ENCODE measurements at regions not wholly inside any gene's neighbourhood (a gene's known extent, or its start where the extent isn't known, plus 50 kb on each side); places are given as distances from the start of the nearest gene placed in this dataset.
"Not testable (repeated sequence)": the region's sequence is repeated elsewhere in the genome, so short reads cannot be mapped to it uniquely, and the experiment has no call there.

GRCh38 chr13:64239372-64239771 lies 2823.7 kb upstream of the PCDH20 start:
- DNase-seq, result no peak

DNA sequence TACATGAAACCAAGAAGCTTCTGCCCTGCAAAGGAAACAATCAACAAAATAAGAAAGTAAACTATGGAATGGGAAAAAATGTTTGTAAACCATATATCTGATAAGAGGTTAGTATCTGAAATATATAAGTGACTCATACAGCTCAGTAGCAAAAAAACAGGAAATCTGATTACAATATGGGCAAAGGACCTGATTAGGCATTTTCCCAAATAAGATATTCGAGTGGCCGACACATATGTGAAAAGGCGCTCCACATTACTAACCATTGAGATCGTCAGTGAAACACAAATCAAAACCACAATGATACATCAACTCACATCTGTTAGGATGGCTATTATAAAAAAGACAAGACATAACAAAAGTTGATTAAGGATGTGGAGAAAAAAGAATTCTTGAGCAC lies 2818.6 kb upstream of the PCDH20 start:
- DNase-seq, result no peak

DNA sequence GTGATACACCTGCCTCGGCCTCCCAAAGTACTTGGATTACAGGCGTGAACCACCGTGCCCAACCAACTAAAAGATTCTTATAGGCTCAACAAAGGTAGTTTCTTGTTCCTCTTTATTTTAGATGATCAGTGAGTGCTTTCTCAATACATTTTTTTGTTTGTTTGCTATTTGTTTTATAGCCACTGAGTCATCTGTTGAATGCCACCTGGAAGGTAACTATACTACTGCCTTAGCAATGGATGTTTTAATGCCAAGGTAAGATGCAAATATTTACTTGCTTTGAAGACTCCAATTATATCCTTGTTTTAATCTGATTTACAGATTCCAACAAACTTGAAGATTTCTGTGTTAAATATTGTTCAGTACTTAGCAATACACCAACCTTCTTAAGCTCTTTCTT lies 2807.4 kb upstream of the PCDH20 start:
- DNase-seq, result no peak

DNA sequence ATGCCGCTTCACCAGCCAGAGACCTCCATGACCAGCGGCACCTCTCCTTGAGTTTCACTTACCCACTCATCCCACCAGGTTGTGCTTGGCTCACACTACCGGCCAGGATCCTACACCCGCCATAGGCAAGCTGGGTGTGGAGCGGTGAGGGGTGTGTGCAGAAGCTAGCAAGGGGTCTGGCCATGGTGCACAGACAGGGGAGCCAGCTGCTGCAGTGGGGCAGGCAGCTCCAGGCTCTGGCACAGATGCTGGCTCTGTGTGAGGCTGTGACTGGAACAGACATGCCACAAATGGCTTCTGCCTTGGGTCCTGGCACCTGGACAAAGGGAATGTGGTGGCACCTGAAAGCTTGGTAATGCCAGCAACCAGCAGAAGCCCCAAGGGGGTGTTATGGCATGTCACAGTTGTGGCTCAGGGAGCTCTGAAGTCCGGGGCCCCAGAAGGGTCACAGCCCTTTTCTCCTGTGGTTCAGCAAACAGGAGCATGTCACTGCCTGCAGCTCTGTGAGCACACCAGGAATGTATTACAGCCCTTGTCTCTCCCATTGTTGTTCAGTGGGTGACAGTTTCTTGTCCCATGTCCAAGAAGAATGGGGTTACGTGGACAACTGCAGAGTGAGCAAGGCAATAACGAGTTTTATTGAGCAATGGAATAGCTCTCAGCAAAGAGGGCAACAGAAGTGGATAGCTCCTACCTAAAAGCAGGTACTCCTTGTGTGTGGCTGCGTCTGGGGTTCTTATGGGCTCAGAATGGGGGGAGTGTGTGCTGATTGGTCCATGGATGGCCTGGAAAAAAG lies 2791.0 kb upstream of the PCDH20 start:
- no peak for DNase-seq

DNA sequence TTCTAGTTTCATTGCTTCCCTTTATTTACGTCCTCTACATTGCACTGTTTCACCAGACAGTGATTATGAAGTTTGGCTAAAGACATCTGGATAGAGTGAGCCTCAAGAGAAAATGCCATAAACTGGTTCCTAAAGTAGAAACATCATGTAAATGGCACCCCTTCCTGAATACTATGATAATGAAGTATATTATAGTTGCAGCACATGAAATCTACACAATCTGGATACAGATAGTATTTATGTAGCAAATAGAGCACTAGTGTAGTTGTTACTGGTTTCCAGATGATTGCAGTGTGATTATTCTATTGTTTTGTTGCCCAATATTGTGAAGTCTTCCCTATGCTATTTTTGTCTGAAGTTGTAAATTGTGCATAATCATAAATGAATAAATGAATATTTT lies 2786.9 kb upstream of the PCDH20 start:
- no peak for DNase-seq

- no peak for DNase-seq
Measured at GRCh38 chr13:64197232-64197631, 2781.6 kb upstream of the PCDH20 start.

GRCh38 chr13:64186503-64187250 lies 2771.0 kb upstream of the PCDH20 start:
- no peak for DNase-seq

DNA sequence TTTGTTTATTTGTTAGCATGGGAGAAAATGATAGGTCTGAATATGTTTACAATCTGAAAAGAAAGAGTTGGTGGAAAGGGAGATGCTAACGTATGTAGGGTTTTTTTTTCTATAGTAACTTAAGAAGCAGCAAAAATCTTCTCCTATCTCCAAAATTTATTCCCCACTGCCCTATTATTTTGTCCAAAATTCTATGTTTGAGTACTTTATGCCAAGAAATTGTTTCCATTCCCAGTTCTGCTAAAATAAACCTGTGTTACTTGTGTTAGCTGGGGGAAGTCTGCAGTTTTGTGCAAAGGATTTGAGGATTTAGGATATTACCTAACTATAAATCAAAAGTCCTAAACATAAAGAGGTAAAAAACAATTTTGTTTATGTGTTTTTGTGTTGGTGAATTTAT lies 2770.4 kb upstream of the PCDH20 start:
- no peak for DNase-seq

DNA sequence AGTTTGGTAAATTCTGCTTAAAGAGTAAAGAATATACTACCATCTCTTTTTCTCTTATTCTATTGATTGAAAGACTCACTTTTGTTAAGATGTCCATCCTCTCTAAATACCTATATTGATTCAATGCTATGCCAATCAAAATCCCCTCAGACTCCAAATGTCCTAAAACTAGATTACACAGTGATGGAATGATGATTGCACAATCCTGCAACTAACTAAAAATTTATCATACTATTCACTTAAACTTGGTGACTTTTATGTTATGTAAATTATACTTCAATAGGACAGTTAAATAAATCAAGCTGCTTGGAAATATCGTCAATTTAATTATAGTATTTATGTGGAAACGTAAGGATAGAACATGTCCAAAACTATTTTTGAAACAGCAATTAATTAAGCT lies 2765.1 kb upstream of the PCDH20 start:
- DNase-seq, result no peak

DNA sequence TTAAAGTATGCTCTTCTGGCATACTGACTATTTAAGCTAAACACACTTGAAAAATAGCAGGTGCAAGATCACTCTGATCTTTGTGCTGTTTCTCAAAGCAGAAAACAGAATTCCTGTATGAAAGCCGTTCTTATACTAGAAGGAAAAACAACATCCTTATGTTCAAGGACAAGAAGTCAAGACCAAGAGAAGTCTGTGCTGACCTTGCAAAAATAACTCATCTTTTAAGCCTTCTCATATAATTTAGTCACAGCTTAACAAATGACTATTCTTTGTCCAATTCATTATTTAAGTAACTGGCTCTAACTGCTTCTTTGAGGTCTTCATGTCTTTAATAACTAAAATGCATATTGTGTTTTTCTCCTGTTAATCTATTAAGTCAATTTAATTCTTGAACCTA lies 2750.2 kb upstream of the PCDH20 start:
- DNase-seq, result no peak

DNA sequence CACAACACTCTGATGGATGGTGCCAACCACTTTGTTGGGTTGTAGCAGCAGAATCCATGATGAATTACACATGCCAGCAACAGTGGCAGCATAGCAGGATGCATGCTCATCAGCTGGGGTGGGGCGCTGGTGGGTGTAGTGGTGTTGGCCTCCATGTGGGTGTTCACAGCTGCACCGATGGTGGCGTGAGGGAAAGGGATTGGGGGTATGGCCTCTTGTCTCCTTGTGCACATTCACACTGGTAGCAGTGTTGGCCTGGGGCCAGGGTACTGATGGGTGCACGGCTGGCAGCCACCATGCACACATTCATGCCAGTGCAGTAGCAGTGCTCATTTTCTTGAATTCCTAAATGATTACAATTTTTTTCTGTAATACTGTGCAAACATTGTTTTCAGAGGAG lies 2748.8 kb upstream of the PCDH20 start:
- no peak for DNase-seq

DNA sequence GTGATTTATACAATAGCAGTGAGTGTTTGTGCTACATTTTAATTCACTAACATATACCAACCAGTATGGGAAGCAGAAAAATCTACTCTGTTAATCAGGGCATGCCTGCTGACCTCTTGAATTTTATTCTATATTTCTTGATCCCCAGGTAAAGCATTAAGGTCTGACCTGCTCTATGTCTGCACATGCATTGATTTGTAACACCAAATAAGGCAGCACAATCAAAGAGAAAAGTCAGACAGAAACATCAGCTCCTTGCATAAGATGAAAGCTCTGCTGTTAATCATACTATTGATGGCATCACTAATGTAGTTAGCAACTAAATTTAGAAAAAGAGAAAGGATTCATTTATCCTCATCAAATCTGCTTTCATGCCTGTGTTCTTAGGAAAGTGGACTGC lies 2744.8 kb upstream of the PCDH20 start:
- DNase-seq, result no peak

DNA sequence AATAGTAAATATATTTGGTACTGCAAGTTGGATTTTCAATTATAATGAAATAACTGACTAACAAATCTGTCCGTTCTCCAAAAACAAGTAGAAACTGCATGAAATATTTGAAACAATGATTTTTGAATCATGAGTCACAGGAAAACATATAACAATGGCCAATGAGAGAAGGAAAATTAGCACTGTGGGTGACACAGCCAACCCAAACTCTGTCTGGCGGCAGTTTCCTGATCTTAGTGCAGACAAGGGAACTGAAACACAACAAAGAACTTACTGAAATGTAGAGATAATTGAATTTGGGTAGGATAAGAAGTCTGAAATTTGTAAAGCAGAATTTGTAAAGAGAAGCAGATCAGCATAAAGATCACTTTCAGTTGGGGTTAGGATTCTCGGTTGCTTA lies 2743.3 kb upstream of the PCDH20 start:
- DNase-seq, result no peak

GRCh38 chr13:64154514-64154913 lies 2738.9 kb upstream of the PCDH20 start:
- DNase-seq, result no peak

GRCh38 chr13:64130600-64130999 lies 2715.0 kb upstream of the PCDH20 start:
- no peak for DNase-seq

DNA sequence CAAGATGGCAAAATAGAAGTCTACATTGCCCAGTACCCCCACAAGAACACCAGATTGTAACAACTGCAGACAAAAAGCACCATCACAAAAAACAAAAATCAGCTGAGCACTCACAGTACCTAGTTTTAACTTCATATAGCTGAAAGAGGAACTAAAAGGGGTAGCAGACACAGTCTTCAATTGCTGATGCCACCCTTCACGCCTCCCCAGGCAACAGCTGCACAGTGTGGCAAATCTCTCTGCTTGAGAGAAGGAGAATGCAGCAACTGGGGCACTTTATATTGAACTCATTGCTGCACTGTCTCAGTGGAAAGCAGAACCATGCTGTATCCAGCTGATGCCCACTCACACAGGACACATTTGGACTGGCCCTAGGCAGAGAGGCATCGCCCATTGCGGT lies 2714.5 kb upstream of the PCDH20 start:
- DNase-seq, result no peak

GRCh38 chr13:64127856-64128255 lies 2712.2 kb upstream of the PCDH20 start:
- no peak for DNase-seq

DNA sequence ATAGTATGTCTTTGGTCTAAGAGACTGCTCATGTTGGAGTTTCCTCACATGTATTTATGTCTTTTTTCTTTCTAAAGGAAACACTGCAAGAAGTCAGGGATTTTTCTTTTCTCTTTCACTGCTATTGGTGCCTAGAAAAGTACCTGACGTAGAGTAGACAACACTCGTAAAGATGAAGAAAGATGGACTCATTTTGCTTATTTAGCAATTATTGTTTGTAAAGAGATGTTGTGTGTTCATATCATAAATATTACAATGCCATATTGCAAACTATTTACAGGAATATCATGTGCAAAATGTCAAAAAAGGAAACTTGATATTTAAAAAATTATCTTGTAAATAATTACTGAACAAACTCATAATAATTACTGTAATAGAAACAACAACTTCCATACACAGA lies 2711.5 kb upstream of the PCDH20 start:
- no peak for DNase-seq

DNA sequence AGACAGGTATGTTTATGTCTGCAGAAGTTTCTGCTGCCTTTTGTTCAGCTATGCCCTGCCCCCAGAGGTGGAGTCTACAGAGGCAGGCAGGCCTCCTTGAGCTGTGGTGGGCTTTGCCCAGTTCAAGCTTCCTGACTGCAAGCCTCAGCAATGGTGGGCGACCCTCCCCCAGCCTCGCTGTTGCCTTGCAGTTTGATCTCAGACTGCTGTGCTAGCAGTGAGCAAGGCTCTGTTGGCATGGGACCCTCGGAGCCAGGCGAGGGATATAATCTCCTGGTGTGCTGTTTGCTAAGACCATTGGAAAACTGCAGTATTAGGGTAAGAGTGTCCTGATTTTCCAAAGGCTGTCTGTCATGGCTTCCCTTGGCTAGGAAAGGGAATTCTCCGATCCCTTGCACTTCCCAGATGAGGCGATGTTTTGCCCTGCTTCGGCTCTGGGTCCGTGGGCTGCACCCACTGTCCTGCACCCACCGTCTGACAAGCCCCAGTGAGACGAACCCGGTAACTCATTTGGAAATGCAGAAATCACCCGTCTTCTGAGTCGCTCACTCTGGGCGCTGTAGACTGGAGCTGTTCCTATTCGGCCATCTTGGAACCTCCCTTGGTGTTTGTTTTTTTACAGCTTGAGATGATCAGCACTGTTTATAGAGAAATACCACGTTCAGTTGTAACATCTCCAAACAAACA lies 2705.5 kb upstream of the PCDH20 start:
- DNase-seq, result not testable (repeated sequence)

DNA sequence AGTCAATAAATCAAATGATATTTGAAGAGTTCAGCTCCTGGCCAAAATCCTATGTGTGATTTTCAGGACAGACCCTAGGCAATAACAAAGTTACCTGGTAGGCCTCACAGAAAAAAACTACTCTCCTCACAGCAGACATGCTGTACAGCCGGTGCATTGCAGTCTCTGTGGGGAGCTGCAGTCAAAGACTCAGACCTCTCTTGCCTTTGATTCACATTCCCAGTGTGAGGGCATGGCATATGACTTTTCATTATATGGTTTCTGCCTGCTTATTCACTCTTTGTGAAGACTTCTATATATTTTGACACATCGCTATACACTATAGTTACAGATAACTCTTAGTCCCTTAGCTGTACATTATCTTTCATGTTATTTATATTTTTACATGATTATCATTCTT lies 2684.3 kb upstream of the PCDH20 start:
- DNase-seq, result no peak

GRCh38 chr13:64090311-64090710 lies 2674.7 kb upstream of the PCDH20 start:
- no peak for DNase-seq

GRCh38 chr13:64088491-64088890 lies 2672.8 kb upstream of the PCDH20 start:
- no peak for DNase-seq

DNA sequence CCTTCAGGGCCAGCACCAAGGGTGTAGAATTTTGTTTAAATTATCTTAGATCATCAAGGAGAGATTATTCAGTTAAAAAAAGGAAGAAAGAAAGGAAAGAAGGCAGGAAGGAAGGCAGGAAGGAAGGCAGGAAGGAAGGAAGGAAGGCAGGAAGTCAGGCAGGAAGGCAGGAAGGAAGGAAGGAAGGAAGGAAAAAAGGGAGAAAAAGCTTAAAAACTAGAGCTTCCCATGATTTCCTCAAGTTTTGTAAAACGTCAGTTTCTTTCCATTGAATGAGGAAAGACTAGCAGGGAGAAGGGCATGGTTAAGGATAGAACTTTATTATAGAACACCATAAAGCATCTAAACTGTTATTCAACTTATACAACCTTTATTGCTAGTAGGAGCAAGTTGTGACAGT lies 2672.0 kb upstream of the PCDH20 start:
- no peak for DNase-seq

DNA sequence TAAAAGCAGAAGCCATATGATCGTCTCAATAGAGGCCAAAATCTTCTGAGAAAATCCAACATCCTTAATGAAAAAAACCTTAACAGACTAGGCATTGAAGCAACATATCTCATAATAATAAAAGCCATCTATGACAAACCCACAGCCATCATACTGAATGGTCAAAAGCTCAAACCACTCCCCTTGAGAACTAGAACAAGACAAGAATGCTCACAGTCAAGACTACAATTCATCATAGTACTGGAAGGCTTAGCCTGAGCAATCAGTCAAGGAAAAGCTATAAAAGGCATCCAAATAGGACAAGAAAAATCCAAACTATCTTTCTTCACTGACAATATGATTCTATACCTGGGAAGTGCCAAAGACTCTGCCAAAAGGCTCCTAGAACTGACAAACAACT lies 2668.2 kb upstream of the PCDH20 start:
- DNase-seq, result no peak
